Thoracic aorta (tissue), 2 donors: ENCODE measurements at regions not wholly inside any gene's neighbourhood (a gene's known extent, or its start where the extent isn't known, plus 50 kb on each side); places are given as distances from the start of the nearest gene placed in this dataset.

Experiments used
- ATAC-seq: fragments of 150-250 bp; one replicate; pipeline ENCODE4 v1.8.0; 2017; ENCODE audit warnings: low read depth; ENCODE audit not compliant: insufficient number of reproducible peaks, low FRiP score
- DNase-seq: peaks from one replicate; pipeline ENCODE4 v3.0.0-alpha.2; 2020; ENCODE audit warnings: low spot score
- H3K27ac ChIP-seq, 2 donors: fragments of 200-600 bp; sonication (generic); 1 replicate in 1 of 2; 2 replicates in 1 of 2; pipeline ENCODE4 v1.5.1; 2016; ENCODE audit warnings: mild to moderate bottlenecking in 2 of 2, moderate library complexity in 2 of 2
- H3K27me3 ChIP-seq: fragments of 200-600 bp; sonication (generic); replicated peaks from 2 replicates; pipeline ENCODE4 v1.6.0; 2016; ENCODE audit warnings: mild to moderate bottlenecking; ENCODE audit not compliant: insufficient read depth
- H3K36me3 ChIP-seq: fragments of 200-600 bp; sonication (generic); one replicate; pipeline ENCODE4 v1.5.1; 2016
- H3K4me1 ChIP-seq, 2 donors: fragments of 200-600 bp; sonication (generic); 1 replicate in 1 of 2; 2 replicates in 1 of 2; pipeline versions ENCODE4 v1.5.1 to v1.6.0; 2016; ENCODE audit warnings: low read depth in 2 of 2, mild to moderate bottlenecking in 1 of 2; ENCODE audit not compliant: control insufficient read depth in 1 of 2
- H3K4me3 ChIP-seq: fragments of 200-600 bp; sonication (generic); 2 replicates; pipeline ENCODE4 v1.5.1; 2016; ENCODE audit warnings: mild to moderate bottlenecking
- H3K9me3 ChIP-seq: fragments of 200-600 bp; sonication (generic); 2 replicates; pipeline ENCODE4 v1.5.1; 2016
- CTCF ChIP-seq: fragments of 200-600 bp; sonication (generic); IDR thresholded peaks from one replicate; pipeline ENCODE4 v1.5.1; 2019; ENCODE audit warnings: antibody characterized with exemption

GRCh38 chr4:143083756-143084472, 100.8 kb upstream of the USP38 start:
- no peak overlapping the region for H3K4me3 ChIP-seq
- no peak for DNase-seq
- no peak overlapping the region for H3K27ac ChIP-seq
- no peaks in the 10 kb centered on the region for H3K27me3 ChIP-seq
- no peak for TF ChIP-seq CTCF
- no peaks in the 10 kb centered on the region for H3K9me3 ChIP-seq
- H3K4me1 ChIP-seq: no peaks in the 10 kb centered on the region
- no peak for ATAC-seq
- no peaks in the 10 kb centered on the region for H3K36me3 ChIP-seq

- Histone ChIP-seq H3K4me1 (no peaks in the 10 kb centered on the region), H3K27ac (no peak overlapping the region), H3K9me3 (no peaks in the 10 kb centered on the region), H3K36me3 (no peaks in the 10 kb centered on the region), H3K27me3 (no peaks in the 10 kb centered on the region), H3K4me3 (no peak overlapping the region)
- no peak for DNase-seq
- ATAC-seq: no peak
- no peak for TF ChIP-seq CTCF
These were observed 100.2 kb upstream of the USP38 start for GRCh38 chr4:143084566-143084965.

GRCh38 chr4:143085224-143085623, 99.5 kb upstream of the USP38 start:
- Histone ChIP-seq H3K36me3 (no peaks in the 10 kb centered on the region), H3K4me1 (no peaks in the 10 kb centered on the region), H3K27ac (no peak overlapping the region), H3K4me3 (no peak overlapping the region), H3K9me3 (no peaks in the 10 kb centered on the region), H3K27me3 (no peaks in the 10 kb centered on the region)
- TF ChIP-seq CTCF: no peak
- DNase-seq (no peak), ATAC-seq (no peak)

GRCh38 chr4:143085659-143086058, 99.1 kb upstream of the USP38 start:
- DNase-seq: no peak
- Histone ChIP-seq H3K36me3 (no peaks in the 10 kb centered on the region), H3K27ac (no peak overlapping the region), H3K27me3 (no peaks in the 10 kb centered on the region), H3K4me1 (no peaks in the 10 kb centered on the region), H3K4me3 (no peak overlapping the region), H3K9me3 (no peaks in the 10 kb centered on the region)
- ATAC-seq: no peak
- TF ChIP-seq CTCF: no peak

- no peaks in the 10 kb centered on the region for H3K36me3 ChIP-seq
- H3K27ac ChIP-seq: no peak overlapping the region
- no peak for DNase-seq
- no peaks in the 10 kb centered on the region for H3K4me1 ChIP-seq
- no peaks in the 10 kb centered on the region for H3K9me3 ChIP-seq
- H3K27me3 ChIP-seq: no peaks in the 10 kb centered on the region
- no peak for ATAC-seq
- TF ChIP-seq CTCF: no peak
- no peak overlapping the region for H3K4me3 ChIP-seq
These were observed 95.4 kb upstream of the USP38 start for GRCh38 chr4:143089291-143089690.
